OCI-LY7 (cell line): ENCODE measurements at regions not wholly inside any gene's neighbourhood (a gene's known extent, or its start where the extent isn't known, plus 50 kb on each side); places are given as distances from the start of the nearest gene placed in this dataset.

Experiments used
- CTCF ChIP-seq: fragments of 200-600 bp; sonication (generic); conservative IDR thresholded peaks from 2 replicates; pipeline ENCODE4 v1.5.1; 2014; ENCODE audit warnings: mild to moderate bottlenecking, antibody characterized with exemption, low read length, moderate library complexity, mixed read lengths
- EZH2phosphoT487 ChIP-seq: fragments of 200-600 bp; sonication (generic); IDR thresholded peaks from 2 replicates; pipeline ENCODE4 v1.6.1; 2018; ENCODE audit warnings: low read depth, borderline replicate concordance, mild to moderate bottlenecking, mixed run types, antibody characterized with exemption, low read length, moderate library complexity, mixed read lengths

- no peak for TF ChIP-seq CTCF
- no peak for TF ChIP-seq EZH2phosphoT487
These were observed 151.1 kb upstream of the MYOCD start for GRCh38 chr17:12514596-12514995.
